HuH-7.5 (cell line): ENCODE measurements at regions not wholly inside any gene's neighbourhood (a gene's known extent, or its start where the extent isn't known, plus 50 kb on each side); places are given as distances from the start of the nearest gene placed in this dataset.
"Not testable (repeated sequence)": the region's sequence is repeated elsewhere in the genome, so short reads cannot be mapped to it uniquely, and the experiment has no call there.

Source experiments
- DNase-seq: peaks from one replicate; pipeline ENCODE4 v3.0.0; 2011; ENCODE audit warnings: low spot score

DNA sequence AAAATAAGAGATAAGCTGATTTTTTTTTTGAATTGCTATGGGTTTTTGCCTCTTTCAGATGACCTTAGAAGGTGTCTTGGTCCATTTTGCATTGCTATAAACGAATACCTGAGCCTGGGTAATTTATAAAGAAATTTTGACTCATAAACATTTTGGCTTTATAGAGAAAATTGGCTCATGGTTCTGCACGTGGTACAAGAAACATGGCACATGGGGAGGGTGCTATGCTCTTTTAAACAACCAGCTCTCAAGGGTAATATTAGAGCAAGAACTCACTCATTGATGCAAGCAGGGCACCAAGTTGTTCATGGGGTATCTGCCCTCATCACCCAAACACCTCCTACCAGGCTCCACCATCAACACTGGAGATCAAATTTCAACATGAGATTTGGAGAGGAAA, 408.8 kb downstream of the NUP35 start:
- no peak for DNase-seq

DNA sequence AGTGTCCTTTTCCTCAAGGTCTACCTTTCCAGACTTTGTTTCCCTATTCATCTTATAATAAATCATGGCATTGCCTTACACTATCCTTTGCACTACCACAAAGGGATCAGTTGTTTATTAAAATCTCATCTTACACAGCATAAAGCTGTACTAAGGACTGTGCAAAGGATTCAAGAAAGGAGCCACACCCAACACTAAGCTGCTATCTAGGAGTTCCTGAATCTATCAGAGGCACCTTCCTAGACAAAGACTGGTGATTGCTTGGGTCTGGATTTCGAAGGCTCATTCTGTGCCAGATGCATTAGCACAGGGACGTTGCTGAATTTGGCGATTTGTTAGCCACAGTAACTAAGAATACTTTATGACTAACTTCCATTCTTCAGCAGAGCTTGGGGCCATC, 412.0 kb downstream of the NUP35 start:
- DNase-seq = no peak

DNA sequence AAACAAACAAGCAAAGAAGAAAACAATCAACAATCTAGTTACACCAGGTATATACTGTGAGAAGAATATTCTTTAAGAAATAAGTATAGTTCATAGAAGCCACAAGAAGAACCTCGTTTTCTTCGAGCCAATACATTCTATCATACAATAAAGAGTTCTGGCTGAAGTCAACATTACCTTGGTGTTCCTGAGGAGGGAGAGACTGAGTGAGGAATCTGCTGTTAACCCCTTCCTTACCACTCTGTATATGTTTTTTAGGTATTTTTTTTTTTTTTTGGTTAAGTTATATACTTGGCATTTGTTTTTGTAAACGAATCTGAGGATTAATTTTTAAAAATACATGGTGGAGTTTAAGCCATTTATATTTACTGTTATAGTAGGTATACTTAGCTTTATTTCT, 412.5 kb downstream of the NUP35 start:
- no peak for DNase-seq

DNA sequence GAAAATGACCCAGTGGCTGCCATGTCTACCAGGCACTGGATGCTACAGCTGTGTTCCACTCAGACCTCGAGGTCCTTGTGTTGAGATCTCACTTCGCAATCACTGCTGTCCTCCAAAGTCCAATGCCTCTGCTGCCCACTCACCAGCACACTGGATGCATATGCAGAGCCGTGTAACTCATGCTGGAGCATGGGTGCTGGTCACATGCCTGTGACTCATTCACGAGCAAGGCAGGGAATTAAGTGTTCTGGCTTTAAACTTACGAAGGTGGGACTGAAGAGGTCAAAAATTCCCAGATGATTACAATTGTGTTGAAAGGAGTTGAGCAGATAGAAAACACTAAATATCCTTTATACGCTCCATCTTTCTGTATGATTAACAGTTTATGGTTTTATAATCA, 417.5 kb downstream of the NUP35 start:
- DNase-seq = no peak

DNA sequence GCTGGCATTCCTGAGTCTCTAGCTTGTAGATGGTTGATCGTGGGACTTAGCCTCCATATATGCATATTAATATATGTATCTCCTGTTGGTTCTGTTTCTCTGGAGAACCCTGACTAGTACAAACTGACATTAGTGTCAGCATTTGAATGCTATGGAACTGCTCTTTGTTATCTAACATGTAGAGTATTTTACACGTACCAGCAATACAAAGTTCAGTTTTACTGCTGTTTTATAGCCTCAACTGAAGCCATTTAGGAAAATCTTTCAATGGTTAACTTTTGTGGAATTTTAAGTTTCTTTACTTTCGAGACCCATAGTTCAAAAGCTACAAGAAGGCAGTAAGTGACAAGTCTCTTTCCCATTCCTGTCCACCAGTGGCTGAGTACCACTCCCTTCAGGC, 418.4 kb downstream of the NUP35 start:
- no peak for DNase-seq

DNA sequence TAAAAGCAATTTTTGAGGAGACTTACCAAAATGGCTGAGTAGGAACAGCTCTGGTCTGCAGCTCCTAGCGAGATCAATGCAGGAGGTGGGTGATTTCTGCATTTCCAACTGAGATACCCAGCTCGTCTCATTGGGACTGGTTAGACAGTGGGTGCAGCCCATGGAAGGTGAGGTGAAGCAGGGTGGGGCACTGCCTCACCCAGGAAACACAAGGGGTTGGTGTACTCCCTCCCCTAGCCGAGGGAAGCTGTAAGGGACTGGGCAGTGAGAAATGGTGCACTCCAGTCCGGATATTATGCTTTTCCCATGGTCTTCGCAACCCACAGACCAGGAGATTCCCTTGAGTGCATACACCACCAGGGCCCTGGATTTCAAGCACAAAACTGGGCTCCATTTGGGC, 419.0 kb downstream of the NUP35 start:
- DNase-seq = no peak

DNA sequence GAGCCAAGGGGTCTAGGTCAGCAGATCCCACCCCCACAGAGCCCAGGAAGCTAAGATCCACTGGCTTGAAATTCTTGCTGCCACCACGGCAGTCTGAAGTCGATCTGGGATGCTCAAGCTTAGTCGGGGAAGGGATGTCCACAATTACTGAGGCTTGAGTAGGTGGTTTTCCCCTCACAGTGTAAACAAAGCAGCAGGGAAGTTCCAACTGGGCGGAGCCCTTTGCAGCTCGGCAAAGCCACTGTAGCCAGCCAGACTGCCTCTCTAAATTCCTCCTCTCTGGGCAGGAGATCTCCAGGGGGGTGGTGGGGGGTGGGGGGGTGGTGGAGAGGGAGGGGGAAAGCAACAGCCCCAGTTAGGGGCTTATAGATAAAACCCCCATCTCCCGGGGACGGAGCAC, 419.5 kb downstream of the NUP35 start:
- DNase-seq = no peak

DNA sequence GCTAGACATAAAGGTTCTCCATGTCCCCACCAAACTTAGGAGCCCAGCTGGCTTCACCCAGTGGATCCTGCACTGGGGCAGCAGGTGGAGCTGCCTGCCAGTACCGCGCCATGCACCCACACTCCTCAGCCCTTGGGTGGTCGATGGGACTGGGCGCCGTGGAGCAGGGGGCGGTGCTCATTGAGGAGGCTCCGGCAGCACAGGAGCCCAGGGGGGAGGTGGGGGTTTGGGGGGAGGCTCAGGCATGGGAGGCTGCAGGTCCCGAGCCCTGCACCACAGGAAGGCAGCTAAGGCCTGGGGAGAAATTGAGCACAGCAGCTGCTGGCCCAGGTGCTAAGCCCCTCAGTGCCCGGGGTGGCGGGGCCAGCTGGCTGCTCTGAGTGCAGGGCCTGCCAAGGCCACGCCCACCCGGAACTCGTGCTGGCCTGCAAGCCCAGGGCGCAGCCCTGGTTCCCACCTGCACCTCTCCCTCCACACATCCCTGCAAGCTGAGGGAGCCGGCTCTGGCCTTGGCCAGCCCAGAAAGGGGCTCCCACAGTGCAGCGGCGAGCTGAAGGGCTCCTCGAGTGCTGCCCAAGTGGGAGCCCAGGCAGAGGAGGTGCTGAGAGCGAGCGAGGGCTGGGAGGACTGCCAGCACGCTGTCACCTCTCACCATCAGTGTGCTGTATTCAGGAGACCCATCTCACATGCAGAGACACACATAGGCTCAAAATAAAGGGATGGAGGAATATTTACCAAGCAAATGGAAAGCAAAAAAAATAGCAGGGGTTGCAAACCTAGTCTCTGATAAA, 422.5 kb downstream of the NUP35 start:
- not testable (repeated sequence) for DNase-seq

DNA sequence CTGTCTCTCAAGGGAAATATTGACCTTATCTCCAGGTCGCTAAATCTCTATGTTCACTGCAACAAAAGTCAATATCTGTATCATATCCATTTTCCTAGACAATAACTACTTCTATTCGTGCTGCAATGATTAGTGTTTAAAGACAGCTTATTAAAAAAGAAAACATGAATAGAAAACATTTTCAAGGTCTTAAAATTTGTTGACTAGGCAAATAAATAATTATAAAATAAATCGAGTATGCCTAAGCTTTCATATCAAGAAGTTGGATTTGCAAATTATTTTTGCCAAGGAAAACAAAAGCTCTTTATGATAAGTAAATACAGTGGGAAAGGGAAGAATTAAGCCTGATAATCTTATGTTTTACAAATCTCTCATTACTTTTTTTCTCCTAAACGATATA, 428.5 kb downstream of the NUP35 start:
- no peak for DNase-seq

DNA sequence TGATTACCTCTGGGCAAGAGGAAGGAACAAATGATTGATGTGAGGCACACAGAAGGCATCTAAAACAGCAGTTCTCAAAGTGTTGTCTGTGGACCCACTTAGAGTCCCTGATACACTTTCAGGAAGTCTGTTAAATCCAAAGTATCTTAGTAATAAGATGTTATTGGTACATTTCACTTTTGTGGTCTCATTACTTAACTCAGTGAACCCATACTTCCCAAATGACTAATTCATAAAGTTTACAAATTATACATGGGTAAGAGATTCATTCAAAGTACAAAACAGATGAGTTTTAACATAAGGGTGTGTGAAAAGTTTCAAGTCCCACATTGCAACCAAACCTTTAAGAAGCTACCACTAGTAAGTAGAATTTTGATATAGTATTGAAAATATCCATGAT, 440.5 kb downstream of the NUP35 start:
- DNase-seq = no peak

DNA sequence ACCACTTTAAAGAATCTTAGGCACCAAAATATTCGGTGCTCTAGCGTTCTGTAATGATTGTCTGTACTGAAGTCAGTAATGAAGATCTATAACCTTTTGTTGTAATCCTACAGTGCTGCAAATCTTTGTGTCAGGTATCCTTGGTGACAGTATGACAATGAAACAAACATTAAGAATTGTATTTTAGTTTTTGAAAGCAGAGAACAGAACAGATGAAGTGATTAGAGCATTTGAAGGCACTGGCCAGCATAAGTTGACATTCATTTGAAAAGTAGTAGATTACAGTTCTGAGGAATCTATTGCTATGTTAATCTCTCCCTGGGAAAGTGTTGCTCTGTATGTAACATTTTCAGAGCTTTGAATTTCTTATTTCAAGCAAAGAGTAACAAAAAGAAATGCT, 451.2 kb downstream of the NUP35 start:
- DNase-seq = no peak

DNA sequence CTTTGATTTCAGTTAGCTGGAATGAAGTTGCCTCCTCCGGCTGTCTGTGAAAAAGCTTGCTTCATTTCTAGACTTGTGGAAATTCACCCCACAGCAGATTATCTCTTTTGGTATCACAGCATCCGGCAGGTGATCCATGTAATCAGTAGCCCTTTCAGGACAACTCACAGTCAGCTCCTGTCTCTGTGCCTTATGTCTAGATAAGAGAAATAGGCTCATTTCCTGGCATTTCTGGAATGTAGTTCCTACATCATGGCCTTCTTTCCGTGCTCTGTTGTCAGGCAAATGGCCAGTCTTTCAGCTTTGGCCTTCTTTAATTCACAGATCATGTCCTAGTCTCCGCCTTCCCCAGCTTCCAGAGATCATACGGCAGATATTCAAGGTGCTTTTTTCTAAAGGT, 455.4 kb downstream of the NUP35 start:
- DNase-seq = no peak

DNA sequence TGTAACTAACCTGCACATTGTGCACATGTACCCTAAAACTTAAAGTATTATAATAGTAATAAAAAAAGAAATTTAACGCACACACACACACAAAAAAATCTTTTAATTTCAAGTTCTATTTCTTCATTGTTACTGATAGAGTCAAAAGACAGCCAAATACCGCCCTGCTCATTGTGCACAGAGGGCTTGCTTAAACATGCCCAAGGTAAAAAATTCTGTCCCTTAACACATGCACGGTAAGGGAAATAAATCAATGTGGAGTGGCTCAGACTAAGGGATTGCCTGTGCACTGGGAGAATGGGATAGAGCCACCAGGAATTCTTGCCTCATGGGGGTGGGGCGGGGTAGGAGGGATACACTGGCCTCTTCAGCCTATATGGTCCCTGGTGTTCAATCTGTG, 468.0 kb downstream of the NUP35 start:
- DNase-seq = no peak

DNA sequence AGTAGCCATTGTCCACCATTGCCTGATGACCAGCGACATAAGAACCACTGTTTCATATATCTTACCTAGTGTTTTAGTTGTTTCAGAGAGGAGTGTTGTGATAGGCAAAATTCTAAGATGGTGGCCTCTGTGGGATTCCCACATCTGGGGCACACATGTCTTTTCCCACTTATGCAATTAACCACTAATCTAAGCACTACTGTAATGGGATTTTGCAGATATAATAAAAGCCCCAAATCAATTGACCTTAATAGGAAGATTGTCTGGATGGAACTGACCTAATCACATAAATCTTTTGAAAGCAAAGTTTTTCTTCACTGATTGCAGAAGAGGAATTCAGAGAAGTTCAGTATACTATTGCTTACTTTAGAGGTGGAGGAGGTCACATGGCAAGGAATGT, 469.9 kb downstream of the NUP35 start:
- no peak for DNase-seq

DNA sequence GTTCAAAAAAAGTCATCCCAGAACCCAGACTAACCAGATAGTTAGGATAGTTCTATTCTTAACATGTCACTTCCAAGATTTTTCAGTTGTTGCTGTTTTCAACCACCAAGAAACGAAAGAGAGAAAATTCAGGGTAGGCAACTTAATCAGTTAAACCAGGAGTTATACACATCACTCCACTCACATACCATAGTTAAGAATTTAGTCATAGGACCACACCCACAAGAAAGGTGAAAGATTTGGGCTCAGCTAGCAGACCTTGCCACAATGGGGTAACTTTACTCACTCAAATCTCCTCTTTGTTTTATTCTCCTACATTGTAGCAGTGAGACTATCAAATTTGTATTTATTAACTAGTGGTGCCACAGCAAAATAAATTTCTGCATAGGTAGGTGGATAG, 473.6 kb downstream of the NUP35 start:
- no peak for DNase-seq

DNA sequence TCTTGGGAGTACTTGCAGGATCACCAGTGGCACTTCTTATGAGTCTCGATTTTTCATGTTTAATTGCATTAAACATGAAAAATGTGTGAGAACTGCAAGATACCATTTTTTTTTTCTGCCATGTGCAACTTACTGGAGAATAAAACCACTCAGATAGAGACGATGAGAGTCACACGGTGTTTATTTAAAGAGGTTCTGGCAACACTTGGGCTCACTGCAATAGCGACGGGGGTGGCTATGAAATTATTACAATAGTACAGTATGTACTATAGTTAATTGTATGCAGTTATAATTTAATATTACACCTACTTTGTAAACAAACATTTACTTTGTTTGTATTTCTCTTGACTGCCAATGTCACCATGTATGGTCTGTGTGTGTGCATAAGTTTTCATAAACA, 479.8 kb downstream of the NUP35 start:
- no peak for DNase-seq

DNA sequence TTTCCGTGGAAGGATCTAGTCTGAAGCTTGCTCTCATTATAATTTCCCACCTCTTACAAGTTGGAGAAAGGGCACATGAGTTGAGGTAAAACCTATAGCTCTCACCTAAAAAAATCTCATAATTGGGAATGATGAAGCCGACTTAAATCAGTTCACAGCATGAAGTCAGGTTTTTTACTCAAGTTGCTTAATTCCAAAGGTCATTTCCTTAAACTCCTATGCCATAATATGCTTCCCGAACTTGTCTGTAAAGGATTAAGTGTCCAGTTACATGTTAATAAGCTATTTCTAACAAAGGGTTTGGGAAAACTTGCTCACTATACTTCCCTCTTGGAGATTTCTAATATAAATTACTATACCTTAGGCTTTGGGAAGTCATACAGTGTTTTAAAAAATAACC, 481.2 kb downstream of the NUP35 start:
- no peak for DNase-seq

DNA sequence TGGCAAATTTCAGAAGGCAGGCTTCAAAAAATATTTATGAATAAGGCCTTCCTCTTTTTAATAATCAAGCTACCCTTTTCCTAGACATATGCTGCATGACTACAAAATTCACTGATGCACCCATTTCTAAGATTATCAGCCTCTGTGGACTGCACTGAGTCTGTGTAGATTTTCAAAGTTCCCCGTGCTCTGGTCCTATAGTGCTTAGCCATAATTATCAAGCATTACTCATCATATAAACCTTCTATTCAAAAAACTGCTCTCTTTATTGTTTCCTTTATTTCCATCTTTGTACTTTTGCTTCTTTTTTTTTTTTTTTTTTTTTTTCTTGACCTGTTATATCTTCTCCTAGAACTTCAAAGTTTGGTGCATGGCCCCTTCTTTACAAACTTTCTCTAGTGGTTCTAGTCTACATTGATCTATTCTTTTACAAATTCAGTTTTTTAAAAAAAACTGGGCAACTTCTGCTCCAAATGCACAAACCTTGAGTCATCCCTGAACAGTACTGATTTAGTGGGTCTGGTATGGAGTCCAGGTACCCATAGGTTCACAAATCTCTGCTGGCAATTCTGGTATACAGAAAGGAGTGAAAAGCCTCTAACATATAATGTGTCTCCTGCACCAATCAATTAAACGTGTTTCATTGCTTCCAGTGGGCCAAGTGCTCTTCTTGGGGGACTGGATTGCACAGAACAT, 481.9 kb downstream of the NUP35 start:
- DNase-seq = no peak

DNA sequence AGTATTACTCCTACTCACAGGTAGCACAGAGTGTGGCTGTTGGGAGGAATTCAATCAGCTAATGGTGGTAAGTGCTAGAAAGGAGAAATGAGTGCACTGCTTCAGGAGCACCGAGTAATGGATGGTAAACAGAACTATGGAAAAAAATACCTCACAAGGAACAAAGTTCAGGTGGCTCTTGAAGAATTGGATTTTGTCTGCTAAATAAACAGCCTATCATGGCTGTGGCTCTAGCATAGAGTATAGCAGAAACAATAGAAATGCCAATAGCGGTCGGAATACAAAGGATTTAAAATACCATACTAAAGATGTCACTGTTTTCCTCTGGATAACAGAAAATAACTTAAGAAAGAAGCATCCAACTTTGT, 482.5 kb downstream of the NUP35 start:
- no peak for DNase-seq

DNA sequence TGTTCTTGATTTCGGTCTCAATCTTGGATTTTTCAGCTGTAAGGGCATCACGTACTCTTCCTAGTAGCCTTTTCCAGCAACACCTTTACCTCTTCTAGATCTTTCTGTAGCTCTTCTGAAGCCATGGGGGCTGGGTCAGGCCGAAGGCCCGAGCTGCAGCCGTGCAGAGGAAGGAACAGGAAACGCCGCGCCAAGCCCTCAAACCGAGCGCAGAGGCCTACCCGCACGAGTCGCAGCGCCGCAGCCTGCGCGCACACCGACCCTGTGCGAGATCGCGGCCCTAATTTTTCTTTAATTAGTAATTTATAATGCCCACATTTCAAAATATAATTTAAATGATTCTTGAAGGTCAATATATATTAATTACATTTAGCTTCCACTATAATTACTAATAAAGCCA, 483.8 kb downstream of the NUP35 start:
- DNase-seq = no peak

DNA sequence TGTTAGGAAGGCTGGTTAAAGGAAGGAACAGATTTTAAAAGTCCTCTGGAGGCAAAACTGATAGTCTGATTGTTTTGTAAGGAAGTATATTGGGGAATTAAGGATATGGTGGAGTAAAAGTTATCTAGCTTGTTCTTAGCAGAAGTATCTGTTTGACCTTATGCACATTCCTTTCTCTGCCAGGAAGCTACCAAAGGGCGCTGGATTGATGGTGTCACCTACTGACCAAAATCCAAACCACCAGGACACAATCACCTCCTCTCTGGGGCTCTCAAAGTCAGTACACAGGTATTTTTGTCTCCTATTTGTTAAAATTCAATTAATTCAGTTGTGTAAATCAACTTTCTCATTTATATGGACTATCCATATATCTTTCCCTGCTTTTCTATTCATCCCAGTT, 484.5 kb downstream of the NUP35 start:
- no peak for DNase-seq

DNA sequence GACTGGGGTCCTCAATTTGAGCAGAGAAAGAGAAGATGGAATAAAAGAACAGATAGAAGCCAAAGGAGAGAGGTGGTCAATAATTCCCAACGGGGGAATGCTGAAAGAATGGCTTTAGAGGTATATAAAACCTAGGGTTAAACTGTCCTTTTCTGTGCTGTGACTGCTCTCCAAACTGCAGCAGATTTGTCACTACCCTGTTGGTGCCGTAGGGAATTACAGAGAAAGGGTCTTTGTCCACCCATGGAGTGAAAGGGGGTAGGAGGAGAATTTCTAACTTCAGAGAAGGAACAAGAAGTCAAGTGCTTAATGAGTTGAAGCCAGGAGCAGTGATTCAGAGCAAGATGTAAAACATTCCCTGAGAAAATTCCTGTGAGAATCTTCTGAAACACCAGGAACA, 486.5 kb downstream of the NUP35 start:
- DNase-seq = no peak

DNA sequence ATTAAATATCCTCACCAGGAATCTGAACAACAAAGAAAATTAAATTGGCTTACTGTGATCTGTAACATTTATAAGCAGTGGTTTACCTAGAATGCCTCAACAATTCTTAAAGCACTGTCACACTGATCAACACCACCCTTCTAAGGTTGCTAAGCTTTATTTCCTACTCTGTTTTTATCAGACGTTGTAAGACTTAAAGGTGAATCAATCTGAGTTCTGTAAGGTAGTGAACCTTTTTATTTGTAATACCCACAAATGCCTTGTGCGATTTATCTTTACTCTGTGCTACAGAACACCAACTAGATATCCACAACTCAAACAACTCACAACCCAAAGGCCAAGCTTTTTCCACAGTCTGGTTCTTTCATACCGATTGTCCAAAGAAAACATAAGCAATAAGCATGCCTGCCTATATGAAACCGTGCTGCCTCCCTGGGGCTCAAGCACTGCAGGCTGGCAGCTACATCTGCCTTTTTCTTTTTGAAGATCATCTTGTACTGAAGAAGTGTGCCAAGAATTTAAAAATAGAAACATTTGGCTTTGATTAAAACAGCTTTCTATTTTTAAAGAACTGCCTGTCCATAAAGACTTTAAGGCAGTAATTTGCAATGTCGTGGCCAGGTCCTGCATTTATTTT, 490.7 kb downstream of the NUP35 start:
- no peak for DNase-seq

DNA sequence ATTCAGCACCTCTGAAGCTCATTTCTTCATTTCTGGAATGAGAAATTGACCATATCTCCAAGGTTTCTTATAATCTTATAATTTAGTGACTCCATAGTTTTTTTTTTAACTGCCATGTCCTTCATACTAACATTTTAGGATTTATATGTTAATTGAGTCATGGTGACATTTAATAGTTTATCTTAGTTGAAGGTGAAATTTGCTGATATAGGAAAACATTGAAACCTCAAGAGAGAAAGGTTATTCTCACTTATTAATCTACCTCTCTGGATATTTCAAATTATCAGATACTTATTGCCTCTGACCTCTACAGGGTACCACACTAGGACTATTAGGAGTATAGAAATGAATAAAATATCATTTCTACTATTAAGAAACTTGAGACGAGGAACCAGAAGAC, 499.0 kb downstream of the NUP35 start:
- no peak for DNase-seq
